ENCODE measurements at regions not wholly inside any gene's neighbourhood (a gene's known extent, or its start where the extent isn't known, plus 50 kb on each side); places are given as distances from the start of the nearest gene placed in this dataset.

GRCh38 chr4:158051401-158052235 lies 121.2 kb downstream of the GASK1B start:
- TF ChIP-seq CTCF (IDR thresholded peaks at IDR 0.05) (no peak), EZH2 (IDR thresholded peaks at IDR 0.05; ENCODE audit: borderline replicate concordance, insufficient read depth, low read depth, low read length, poor library complexity, severe bottlenecking) (no peak)

All from B cell (primary cell).